Stimulated activated naive CD4-positive, alpha-beta T cell (primary cell): ENCODE measurements at regions not wholly inside any gene's neighbourhood (a gene's known extent, or its start where the extent isn't known, plus 50 kb on each side); places are given as distances from the start of the nearest gene placed in this dataset.

Source experiments
- DNase-seq, 6 experiments: peaks; one replicate each; lab custom pipeline; 2025; lab: John Stamatoyannopoulos, UW

DNA sequence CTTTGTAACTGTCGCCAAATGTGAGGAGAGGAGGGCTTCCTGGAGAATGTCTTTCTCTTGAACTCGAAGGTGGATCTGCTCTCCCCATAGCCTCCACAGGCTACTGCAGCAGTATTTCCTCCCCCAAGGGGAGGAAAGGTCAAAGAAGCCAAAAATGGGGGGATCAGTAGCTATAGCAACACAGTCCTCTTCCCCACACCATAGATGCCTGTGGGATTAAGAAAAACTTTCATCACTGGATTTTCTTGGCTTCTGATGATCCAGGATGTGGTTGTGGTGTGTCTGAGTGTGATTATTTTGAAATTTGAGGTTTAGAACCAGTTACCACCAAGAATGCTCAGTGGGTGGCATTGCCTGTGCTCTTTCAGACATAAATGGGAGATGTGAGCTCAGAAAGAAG is 140.1 kb upstream of the SPACA1 start:
- peak in 3 of 6 experiments; percentile 1 to 18 (median 4) for DNase-seq

DNA sequence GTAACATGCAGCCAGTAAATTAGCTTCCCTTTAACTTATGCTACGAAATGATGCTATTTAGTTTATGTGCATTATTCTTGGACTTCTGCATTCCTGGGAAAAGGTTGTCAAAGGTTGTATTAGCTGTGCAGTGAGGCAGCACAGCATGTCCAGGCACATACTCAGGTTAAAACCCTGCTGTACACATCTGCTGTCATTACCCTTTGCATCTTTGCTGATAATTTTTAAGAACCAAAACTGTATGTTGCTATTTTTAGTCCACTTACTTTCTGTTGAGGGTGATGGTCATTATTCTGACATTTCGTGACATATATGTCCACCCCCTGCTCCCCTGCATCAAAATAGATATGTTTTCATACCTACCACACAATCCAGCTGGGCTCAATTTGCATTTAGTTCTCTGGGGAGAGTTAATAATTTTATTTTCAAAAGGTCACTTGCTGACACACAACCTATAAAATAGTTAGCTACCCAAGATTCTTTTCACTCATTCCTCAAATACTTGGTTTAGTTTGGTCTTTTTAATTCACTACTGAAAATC is 142.5 kb upstream of the SPACA1 start:
- DNase-seq, result no peak

DNA sequence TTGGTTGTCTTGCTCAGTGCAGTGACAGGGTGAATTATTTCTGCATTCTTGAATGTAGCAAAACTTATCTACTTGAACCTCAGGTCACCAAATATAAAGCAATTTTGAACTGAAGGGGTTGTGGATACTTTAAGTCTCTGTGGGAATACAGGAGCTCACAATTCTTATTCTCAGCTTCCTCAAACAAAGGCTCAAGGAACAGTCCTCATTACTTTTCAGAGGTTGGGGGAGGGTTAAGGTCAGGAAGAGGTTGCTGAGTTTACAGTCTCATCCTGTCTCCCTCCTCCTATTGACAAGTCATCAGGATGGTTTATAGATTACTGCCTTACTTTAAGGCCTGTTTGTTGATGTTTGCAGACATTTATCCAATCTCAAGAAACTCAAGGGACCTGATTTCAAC is 143.6 kb upstream of the SPACA1 start:
- DNase-seq, result no peak

DNA sequence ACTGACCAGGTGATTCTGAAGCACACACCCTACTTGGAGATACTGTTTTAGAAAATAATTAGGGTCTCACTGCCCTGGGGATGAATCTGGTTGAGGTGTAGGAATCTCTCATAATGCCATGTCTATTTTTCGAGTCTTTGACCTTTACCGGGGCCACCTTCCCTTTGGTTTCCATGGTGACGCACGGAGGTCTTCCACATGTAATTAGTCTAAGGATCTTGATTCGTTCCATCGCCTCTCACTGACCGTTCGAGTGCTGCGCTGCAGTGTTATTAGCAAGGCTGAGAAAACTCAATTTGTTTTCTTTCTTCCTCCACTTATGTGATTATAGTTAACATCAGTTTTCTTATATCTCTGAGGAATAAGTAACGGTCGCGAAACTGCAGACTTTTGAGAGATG is 144.3 kb upstream of the SPACA1 start:
- DNase-seq, result no peak

- DNase-seq, result no peak
Measured at GRCh38 chr6:87902383-87902782, 145.3 kb upstream of the SPACA1 start.

DNA sequence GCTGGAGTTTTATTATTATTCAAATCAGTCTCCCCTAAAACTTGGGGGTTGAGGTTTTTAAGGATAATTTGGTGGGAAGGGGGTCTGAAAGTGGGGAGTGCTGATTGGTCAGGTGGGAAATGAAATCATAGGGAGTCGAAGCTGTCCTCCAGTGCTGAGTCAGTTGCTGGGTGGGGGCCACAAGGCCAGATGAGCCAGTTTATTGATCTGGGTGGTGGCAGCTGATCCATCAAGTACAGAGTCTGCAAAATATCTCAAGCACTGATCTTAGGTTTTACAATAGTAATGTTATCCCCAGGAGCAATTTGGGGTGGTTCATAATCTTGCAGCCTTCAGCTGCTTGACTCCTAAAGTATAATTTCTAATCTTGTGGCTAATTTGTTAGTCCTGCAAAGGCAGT is 146.0 kb upstream of the SPACA1 start:
- no peak for DNase-seq

DNA sequence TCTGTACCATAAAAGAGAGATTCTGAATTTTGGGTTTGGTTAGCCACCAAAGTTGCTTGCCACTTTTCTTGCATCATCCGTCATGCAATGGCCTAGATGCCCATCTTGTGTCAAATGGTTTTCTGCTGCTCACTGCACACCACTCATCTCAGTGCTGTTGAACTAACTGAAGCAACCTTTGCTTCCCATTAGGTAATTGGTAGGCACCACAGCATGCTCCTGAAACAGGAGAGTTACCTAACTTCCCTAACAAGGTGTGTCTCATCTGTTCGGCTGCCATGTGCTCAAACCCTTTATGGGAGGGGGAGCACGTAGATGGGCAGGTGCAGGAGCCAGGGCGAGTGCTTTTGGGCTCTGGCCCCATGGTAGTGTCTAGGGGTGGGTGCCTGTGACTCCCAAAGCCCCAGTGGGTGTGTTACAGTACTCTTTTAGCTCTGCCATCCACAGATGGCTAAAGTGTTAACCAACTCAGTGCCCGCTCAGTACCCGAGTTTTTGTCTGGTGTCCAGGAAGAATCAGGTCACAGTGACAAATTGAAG is 147.4 kb upstream of the SPACA1 start:
- no peak for DNase-seq

DNA sequence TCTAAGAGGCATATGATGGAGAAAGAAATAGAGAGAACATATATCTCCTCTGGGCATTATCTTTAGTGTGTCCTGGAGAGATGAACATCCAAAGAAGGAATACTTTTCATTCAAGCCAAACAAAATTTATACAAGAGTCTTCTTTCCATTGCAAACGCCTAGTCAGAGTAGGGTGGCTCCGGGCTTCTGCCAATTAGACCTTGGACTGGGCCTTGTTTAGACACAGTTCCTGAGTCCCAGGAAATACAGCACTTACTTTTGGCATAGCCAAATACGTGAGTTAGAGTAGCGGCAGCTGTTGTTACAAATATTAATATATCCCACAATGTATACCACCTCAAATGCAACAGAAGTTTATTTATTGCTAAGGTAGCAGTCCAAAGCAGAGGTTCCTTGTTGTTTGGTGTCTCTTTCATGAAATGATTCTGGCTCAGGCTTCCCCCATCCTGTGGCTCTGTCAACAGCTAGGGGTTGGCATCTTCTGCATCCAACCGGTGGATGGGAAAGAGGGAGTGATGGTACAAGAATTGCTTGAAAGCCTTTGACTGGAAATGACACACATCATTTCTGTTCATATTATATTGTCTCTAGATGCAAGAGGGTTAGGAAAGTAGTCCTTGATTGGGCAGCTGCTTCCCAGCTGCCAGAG is 148.0 kb upstream of the SPACA1 start:
- no peak for DNase-seq

DNA sequence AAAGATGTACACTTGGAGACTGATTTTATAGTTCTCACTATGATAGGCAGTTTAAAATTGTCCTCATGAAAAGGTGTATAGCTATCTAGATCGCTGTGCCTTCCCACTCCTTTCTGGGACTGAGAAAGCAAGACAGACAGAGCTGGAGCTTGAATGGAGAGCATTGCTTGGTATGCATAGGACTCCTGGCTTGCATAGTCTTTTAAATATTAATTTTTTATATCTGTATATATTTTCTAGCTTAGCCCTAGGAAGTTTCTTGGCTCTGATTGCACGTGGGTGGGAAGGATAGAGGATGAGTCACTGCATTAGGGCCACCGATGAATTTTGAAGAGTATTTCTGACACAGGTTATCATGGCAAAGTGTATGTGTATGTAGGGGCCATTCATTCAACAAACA is 150.0 kb upstream of the SPACA1 start:
- no peak for DNase-seq

DNA sequence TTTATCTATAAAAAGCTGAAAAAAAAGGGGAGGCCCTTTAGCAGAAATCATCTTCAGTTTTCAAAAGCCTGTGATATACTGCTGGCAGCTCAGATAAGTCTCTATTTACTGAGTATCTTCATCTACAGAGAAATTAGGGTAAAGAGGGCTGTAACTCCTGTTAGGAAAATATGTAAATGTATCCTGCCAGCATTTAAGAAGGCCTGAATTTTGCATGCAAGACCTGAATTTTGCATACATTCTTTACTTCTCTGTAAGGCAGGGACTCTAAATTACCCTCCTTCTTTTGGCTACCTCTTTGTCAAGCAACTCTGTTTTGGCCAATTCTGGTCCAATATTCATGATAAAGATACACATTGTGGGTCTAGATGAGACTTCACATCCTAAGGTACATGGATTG is 150.6 kb upstream of the SPACA1 start:
- no peak for DNase-seq

- no peak for DNase-seq
Measured at GRCh38 chr6:87887266-87887665, 160.4 kb upstream of the SPACA1 start.

DNA sequence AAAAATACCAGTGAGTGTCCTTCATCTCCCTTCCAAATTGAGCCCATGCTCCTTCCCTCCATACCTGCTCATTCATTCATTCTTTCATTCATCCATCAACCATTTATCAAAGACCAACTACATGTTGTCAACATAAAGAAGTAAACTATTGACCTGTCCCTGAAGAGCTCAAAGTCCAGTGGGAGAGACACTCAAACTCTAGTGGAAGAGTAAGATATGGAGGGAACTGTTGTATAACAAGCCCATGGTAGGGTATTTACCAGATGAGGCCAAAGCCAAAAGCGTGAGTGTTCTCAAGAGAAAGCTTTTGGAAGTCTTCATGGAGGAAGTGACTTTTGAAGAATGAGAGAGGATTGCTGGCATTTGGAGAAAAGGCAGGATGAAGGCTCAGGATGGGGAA is 163.4 kb upstream of the SPACA1 start:
- no peak for DNase-seq

GRCh38 chr6:87881342-87881895 is 166.2 kb upstream of the SPACA1 start:
- DNase-seq, result no peak

DNA sequence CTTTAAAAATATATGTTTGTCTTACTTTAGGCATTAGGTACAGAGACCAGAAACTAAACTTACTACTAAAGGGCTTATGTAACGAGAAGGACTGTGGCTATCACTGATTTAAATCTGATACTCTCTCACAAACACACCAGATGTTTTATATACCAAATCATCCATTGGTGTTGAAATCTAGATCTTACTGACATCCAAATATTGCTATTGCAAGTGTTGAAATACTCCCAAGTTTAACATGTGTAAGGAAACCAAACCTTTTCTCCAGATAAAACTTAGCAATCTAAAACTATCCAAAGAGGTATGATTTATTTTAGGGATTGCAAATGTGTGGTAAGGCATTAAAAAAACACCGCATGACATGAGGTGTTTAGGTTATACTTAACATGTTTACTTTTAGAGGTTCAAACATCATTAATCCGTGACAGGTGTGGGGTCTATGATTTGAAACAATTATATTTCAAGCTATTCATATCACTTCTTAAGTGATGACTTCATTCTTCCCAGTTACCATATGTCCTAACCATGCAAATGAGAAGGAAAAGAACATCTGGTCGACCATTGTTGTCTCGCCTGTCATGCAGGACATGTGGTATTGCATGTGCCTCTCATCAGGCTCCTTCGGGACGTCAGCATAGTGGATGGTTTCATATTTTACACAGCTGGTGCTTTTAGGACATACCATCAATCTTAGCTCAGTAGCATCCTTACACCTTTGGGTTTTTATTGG is 168.3 kb upstream of the SPACA1 start:
- DNase-seq, result no peak

DNA sequence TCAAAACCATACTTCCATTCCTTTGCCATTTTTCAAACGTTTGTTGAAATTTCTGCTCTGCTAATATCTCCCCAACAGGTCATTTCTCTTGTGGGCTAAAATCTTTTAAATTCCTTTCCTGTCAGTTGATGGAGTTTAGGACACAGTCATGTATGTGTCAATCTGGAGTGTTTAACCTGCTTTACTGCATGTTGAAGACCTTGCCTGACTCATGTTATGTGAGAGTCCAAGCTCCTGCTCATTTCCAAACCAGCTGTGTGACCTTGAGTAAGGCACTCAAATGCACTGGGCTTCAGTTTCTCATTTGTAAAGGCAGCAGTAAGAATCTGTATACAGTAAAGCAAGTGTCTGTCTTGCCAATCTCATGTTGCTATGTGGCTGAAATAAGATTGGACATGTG is 171.9 kb upstream of the SPACA1 start:
- DNase-seq, result no peak

DNA sequence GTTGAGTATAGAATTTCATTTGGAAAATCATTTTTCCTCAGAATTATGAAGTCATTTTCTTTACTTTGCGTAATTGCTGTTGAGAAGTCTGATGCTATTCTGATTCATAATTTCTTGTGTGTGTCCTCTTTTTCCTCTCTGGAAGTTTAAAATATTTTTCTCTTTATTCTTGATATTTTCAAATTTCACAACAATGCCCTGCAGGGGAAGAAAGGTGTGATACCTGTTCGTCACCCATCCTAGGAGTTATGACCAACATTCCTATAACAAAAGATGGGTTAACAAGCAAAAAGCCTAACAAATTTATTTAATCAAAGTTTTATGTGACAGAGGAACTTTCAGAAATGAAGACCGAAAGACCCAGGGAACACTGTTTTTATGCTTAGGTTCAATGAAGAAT is 171.5 kb upstream of the AKIRIN2 start:
- DNase-seq, result no peak

DNA sequence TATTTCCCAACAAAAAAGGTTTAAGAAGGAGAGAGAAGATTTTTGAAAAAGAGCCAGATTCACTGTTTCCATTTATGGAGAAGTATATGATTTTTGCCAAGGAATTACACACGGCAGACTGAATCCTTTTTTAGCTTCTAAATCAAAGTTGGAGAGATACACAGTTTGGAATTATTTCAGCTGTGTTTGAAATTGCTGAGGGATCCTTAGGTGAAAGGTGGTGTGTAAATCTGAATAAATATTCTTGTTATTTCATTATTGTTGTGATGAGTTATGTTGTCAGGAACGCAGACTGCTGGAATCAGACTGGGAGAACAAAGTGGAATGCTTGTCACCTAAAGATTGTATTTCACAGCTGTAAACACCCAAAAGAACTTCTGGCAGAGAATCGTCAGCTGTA is 168.5 kb upstream of the AKIRIN2 start:
- no peak for DNase-seq

DNA sequence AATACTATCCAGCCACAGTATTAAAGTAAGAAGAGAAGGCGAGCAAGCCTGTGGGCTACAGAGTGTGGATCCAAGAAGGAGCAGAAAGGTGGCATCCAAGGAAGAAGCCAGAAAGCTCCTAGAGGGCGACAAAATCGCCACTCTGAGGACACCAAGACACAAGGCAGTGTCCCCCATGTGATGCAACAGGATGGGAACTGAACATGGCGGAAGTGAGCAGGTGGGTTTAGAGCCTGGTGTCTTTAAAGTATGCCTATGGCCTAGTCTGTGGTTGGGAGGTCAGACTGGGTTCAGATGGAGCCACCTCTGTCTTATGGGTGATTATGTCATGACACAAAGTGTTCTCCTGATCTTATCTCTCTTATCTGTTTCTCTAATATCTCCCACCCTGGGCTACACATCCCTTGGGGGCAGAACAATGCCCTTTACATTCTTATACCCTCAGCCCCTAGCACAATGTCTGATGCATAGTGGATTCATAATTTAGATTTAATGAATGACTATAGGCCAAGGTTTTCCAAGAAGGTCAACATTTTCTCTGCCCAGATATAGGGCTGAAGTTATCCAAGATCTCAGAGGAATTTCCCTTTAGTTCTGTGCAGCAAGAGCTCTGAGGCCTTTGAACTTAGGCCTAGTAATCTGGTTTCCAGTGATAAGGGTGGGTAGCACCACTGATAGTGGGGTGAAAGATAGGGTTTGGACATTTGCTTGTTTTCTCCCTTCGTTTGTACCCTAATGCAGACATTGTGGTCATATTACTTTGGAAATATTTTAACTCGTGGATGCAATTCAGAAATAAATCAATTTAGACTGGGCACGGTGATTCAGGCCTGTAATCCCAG is 167.3 kb upstream of the AKIRIN2 start:
- no peak for DNase-seq

- DNase-seq, result no peak
Measured at GRCh38 chr6:87860902-87861301, 158.9 kb upstream of the AKIRIN2 start.

DNA sequence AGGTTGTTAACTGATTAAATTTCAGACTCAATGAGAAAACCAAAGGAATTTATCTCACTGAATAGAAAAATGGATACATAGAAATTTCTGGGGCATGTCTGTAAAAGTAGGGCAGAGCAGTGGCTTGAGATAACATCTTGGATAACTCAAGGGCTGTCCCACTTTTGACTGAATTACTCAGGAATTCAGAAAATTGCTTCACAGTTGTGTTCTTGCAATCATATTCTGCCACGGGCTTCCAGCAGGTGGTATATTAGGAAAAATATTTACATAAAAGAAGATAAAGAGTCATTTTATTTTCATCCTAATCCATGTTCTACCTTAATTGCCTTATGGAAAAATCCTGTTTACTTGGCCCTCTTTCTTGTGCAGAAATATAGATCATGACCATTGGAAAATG is 156.4 kb upstream of the AKIRIN2 start:
- no peak for DNase-seq

- DNase-seq, result no peak
Measured at GRCh38 chr6:87851674-87852299, 149.8 kb upstream of the AKIRIN2 start.

- no peak for DNase-seq
Measured at GRCh38 chr6:87848616-87849015, 146.6 kb upstream of the AKIRIN2 start.
